Sigmoid colon (tissue), 4 donors: ENCODE measurements at regions not wholly inside any gene's neighbourhood (a gene's known extent, or its start where the extent isn't known, plus 50 kb on each side); places are given as distances from the start of the nearest gene placed in this dataset.

Experiments
- CTCF ChIP-seq, 4 experiments: fragments of 450-650 bp in 3 of 4; fragments of 200-600 bp in 1 of 4; IDR thresholded peaks; one replicate each; pipeline ENCODE4 v1.5.1; 2016 to 2019; ENCODE audit warnings: antibody characterized with exemption in 4 of 4, mild to moderate bottlenecking in 3 of 4, moderate library complexity in 2 of 4
- POLR2A ChIP-seq, 2 donors: fragments of 450-650 bp; IDR thresholded peaks; one replicate each; pipeline ENCODE4 v1.6.1; 2016; ENCODE audit warnings: antibody characterized with exemption in 2 of 2, mild to moderate bottlenecking in 2 of 2, moderate library complexity in 2 of 2
- POLR2AphosphoS5 ChIP-seq, 4 donors: sonication (generic); formaldehyde crosslinking; IDR thresholded peaks; one replicate each; pipeline ENCODE4 v1.6.1; 2017; ENCODE audit warnings: antibody characterized with exemption in 4 of 4

GRCh38 chr6:10314163-10314955 lies 100.5 kb downstream of the TFAP2A start:
- no peak for TF ChIP-seq CTCF (IDR thresholded peaks at IDR 0.05)
- TF ChIP-seq POLR2A (IDR thresholded peaks at IDR 0.05), result no peak
- no peak for TF ChIP-seq POLR2AphosphoS5 (IDR thresholded peaks at IDR 0.05)
